Liver (tissue), 3 donors: ENCODE measurements at regions not wholly inside any gene's neighbourhood (a gene's known extent, or its start where the extent isn't known, plus 50 kb on each side); places are given as distances from the start of the nearest gene placed in this dataset.

Source experiments
- FOXA1 ChIP-seq: IDR thresholded peaks from 2 replicates; pipeline ENCODE4 v1.6.1; 2016; ENCODE audit warnings: antibody characterized with exemption
- GABPA ChIP-seq, 2 donors: IDR thresholded peaks in 1 of 2; conservative IDR thresholded peaks in 1 of 2; 2 replicates each; pipeline ENCODE4 v1.6.1; 2016; ENCODE audit warnings: antibody characterized with exemption in 2 of 2, mild to moderate bottlenecking in 1 of 2, moderate library complexity in 1 of 2
- RAD21 ChIP-seq, 2 donors: IDR thresholded peaks; 2 replicates each; pipeline ENCODE4 v1.6.1; 2016; ENCODE audit warnings: antibody characterized with exemption in 2 of 2, mild to moderate bottlenecking in 2 of 2
- SP1 ChIP-seq: IDR thresholded peaks from 2 replicates; pipeline ENCODE4 v1.6.1; 2018; ENCODE audit warnings: antibody characterized with exemption, mild to moderate bottlenecking
- YY1 ChIP-seq: IDR thresholded peaks from 2 replicates; pipeline ENCODE4 v1.6.1; 2016; ENCODE audit warnings: antibody characterized with exemption, mild to moderate bottlenecking
- TF ChIP-seq, protein P1 (sequence below): fragments of 150-350 bp; IDR thresholded peaks from 2 replicates; pipeline ENCODE4 v1.5.1; 2017; ENCODE audit warnings: improper control_type of control experiment, low read depth, low read length; ENCODE audit not compliant: missing input control
- TF ChIP-seq, protein P2 (sequence below): IDR thresholded peaks from 2 replicates; pipeline ENCODE4 v1.6.1; 2016; ENCODE audit warnings: antibody characterized with exemption
- TF ChIP-seq, protein P3 (sequence below): IDR thresholded peaks from 2 replicates; pipeline ENCODE4 v1.6.1; 2016; ENCODE audit warnings: antibody characterized with exemption
- TF ChIP-seq, protein P4 (sequence below): IDR thresholded peaks from 2 replicates; pipeline ENCODE4 v1.6.1; 2016; ENCODE audit warnings: antibody characterized with exemption, mild to moderate bottlenecking
- donor health status: healthy.
- donor health status: healthy.

DNA sequence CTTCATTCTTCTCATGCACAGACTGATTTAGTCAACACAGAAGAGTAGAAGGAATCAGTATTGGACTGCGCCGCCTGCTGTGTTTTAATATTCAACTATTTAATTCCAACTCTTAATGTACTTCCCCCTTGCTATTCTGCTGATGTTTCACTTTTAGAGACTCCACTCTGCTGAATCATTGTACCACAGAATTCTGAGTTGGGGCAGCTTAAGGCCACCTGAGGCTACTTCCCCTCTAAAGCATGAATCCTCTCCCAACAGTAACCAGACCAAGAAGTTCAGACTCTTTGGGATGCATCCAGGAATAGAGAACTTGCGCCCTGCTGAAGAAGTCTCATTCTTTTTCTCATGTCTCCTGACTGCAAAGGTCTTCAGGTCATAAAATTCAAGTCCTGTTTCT, 708.8 kb downstream of the UQCRFS1 start:
- TF ChIP-seq GABPA (IDR thresholded peaks at IDR 0.05 in 1 of 2, conservative IDR thresholded peaks at IDR 0.05 in 1 of 2), result no peak
- TF ChIP-seq, protein P1, sequence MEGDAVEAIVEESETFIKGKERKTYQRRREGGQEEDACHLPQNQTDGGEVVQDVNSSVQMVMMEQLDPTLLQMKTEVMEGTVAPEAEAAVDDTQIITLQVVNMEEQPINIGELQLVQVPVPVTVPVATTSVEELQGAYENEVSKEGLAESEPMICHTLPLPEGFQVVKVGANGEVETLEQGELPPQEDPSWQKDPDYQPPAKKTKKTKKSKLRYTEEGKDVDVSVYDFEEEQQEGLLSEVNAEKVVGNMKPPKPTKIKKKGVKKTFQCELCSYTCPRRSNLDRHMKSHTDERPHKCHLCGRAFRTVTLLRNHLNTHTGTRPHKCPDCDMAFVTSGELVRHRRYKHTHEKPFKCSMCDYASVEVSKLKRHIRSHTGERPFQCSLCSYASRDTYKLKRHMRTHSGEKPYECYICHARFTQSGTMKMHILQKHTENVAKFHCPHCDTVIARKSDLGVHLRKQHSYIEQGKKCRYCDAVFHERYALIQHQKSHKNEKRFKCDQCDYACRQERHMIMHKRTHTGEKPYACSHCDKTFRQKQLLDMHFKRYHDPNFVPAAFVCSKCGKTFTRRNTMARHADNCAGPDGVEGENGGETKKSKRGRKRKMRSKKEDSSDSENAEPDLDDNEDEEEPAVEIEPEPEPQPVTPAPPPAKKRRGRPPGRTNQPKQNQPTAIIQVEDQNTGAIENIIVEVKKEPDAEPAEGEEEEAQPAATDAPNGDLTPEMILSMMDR, result no peak
- TF ChIP-seq, protein P2, sequence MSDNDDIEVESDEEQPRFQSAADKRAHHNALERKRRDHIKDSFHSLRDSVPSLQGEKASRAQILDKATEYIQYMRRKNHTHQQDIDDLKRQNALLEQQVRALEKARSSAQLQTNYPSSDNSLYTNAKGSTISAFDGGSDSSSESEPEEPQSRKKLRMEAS, result no peak
- TF ChIP-seq, protein P3, sequence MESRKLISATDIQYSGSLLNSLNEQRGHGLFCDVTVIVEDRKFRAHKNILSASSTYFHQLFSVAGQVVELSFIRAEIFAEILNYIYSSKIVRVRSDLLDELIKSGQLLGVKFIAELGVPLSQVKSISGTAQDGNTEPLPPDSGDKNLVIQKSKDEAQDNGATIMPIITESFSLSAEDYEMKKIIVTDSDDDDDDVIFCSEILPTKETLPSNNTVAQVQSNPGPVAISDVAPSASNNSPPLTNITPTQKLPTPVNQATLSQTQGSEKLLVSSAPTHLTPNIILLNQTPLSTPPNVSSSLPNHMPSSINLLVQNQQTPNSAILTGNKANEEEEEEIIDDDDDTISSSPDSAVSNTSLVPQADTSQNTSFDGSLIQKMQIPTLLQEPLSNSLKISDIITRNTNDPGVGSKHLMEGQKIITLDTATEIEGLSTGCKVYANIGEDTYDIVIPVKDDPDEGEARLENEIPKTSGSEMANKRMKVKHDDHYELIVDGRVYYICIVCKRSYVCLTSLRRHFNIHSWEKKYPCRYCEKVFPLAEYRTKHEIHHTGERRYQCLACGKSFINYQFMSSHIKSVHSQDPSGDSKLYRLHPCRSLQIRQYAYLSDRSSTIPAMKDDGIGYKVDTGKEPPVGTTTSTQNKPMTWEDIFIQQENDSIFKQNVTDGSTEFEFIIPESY, result no peak
- TF ChIP-seq SP1, result no peak
- TF ChIP-seq FOXA1, result no peak
- TF ChIP-seq YY1, result no peak
- TF ChIP-seq RAD21 (IDR thresholded peaks at IDR 0.05), result no peak
- TF ChIP-seq, protein P4, sequence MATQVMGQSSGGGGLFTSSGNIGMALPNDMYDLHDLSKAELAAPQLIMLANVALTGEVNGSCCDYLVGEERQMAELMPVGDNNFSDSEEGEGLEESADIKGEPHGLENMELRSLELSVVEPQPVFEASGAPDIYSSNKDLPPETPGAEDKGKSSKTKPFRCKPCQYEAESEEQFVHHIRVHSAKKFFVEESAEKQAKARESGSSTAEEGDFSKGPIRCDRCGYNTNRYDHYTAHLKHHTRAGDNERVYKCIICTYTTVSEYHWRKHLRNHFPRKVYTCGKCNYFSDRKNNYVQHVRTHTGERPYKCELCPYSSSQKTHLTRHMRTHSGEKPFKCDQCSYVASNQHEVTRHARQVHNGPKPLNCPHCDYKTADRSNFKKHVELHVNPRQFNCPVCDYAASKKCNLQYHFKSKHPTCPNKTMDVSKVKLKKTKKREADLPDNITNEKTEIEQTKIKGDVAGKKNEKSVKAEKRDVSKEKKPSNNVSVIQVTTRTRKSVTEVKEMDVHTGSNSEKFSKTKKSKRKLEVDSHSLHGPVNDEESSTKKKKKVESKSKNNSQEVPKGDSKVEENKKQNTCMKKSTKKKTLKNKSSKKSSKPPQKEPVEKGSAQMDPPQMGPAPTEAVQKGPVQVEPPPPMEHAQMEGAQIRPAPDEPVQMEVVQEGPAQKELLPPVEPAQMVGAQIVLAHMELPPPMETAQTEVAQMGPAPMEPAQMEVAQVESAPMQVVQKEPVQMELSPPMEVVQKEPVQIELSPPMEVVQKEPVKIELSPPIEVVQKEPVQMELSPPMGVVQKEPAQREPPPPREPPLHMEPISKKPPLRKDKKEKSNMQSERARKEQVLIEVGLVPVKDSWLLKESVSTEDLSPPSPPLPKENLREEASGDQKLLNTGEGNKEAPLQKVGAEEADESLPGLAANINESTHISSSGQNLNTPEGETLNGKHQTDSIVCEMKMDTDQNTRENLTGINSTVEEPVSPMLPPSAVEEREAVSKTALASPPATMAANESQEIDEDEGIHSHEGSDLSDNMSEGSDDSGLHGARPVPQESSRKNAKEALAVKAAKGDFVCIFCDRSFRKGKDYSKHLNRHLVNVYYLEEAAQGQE, result no peak
